ENCODE measurements at regions not wholly inside any gene's neighbourhood (a gene's known extent, or its start where the extent isn't known, plus 50 kb on each side); places are given as distances from the start of the nearest gene placed in this dataset.

- DNase-seq (ENCODE audit: low spot score) = no peak
Observed at GRCh38 chr2:111652681-111653080, 231.3 kb downstream of the ANAPC1 start.

GRCh38 chr2:111653103-111653624 is 230.8 kb downstream of the ANAPC1 start:
- no peak for DNase-seq (ENCODE audit: low spot score)

GRCh38 chr2:111653913-111654312 is 230.1 kb downstream of the ANAPC1 start:
- DNase-seq (ENCODE audit: low spot score) = no peak

GRCh38 chr2:111654829-111655228 is 229.2 kb downstream of the ANAPC1 start:
- no peak for DNase-seq (ENCODE audit: low spot score)

- DNase-seq (ENCODE audit: low spot score) = no peak
Observed at GRCh38 chr2:111656436-111656835, 227.6 kb downstream of the ANAPC1 start.

- DNase-seq (ENCODE audit: low spot score) = no peak
Observed at GRCh38 chr2:111656894-111657293, 227.1 kb downstream of the ANAPC1 start.

GRCh38 chr2:111657351-111657975 is 226.5 kb downstream of the ANAPC1 start:
- no peak for DNase-seq (ENCODE audit: low spot score)

GRCh38 chr2:111659361-111660333 is 224.3 kb downstream of the ANAPC1 start:
- DNase-seq (ENCODE audit: low spot score) = no peak

GRCh38 chr2:111660811-111661210 is 223.2 kb downstream of the ANAPC1 start:
- DNase-seq (ENCODE audit: low spot score) = no peak

- DNase-seq (ENCODE audit: low spot score) = no peak
Observed at GRCh38 chr2:111661286-111661940, 222.6 kb downstream of the ANAPC1 start.

GRCh38 chr2:111662039-111662770 is 221.8 kb downstream of the ANAPC1 start:
- DNase-seq (ENCODE audit: low spot score) = peak; percentile 34

- DNase-seq (ENCODE audit: low spot score) = no peak
Observed at GRCh38 chr2:111662771-111663470, 221.1 kb downstream of the ANAPC1 start.

- DNase-seq (ENCODE audit: low spot score) = no peak
Observed at GRCh38 chr2:111663471-111664274, 220.3 kb downstream of the ANAPC1 start.

GRCh38 chr2:111664275-111664850 is 219.6 kb downstream of the ANAPC1 start:
- no peak for DNase-seq (ENCODE audit: low spot score)

GRCh38 chr2:111665011-111665410 is 219.0 kb downstream of the ANAPC1 start:
- DNase-seq (ENCODE audit: low spot score) = no peak

- DNase-seq (ENCODE audit: low spot score) = no peak
Observed at GRCh38 chr2:111665551-111666116, 218.4 kb downstream of the ANAPC1 start.

GRCh38 chr2:111666160-111666559 is 217.8 kb downstream of the ANAPC1 start:
- no peak for DNase-seq (ENCODE audit: low spot score)

GRCh38 chr2:111667001-111667400 is 217.0 kb downstream of the ANAPC1 start:
- no peak for DNase-seq (ENCODE audit: low spot score)

- DNase-seq (ENCODE audit: low spot score) = peak; percentile 53
Observed at GRCh38 chr2:111667542-111668273, 216.3 kb downstream of the ANAPC1 start.
